Esophagus squamous epithelium (tissue), 4 donors: ENCODE measurements at regions not wholly inside any gene's neighbourhood (a gene's known extent, or its start where the extent isn't known, plus 50 kb on each side); places are given as distances from the start of the nearest gene placed in this dataset.
"Not testable (repeated sequence)": the region's sequence is repeated elsewhere in the genome, so short reads cannot be mapped to it uniquely, and the experiment has no call there.

Experiments used
- POLR2A ChIP-seq, 4 donors: fragments of 450-650 bp; IDR thresholded peaks; one replicate each; pipeline ENCODE4 v1.6.1; 2017; ENCODE audit warnings: antibody characterized with exemption in 4 of 4, mild to moderate bottlenecking in 4 of 4, moderate library complexity in 3 of 4
- TF ChIP-seq, protein P1 (sequence below), 6 experiments: fragments of 450-650 bp in 4 of 6; fragments of 200-600 bp in 2 of 6; sonication (generic) in 2 of 6; IDR thresholded peaks; one replicate each; pipeline ENCODE4 v1.5.1; 2016 to 2019; ENCODE audit warnings: antibody characterized with exemption in 6 of 6, mild to moderate bottlenecking in 4 of 6, moderate library complexity in 4 of 6

DNA sequence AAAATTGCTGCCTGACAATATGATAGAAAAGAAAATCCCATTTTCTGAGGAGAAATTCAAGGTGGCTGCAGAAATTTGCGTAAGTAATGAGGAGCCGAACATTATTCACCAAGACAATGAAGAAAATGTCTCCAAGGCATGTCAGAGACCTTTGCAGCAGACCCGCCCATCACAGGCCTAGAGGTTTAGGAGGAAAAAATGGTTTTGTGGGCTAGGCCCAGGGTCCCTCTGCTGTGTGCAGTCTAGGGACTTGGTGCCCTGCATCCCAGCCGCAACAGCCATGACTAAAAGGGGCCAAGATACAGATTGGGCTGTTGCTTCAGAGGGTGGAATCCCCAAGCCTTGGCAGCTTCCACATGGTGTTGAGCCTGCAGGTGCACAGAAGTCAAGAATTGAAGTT is 223.1 kb downstream of the PPP4R3C start:
- TF ChIP-seq, protein P1, sequence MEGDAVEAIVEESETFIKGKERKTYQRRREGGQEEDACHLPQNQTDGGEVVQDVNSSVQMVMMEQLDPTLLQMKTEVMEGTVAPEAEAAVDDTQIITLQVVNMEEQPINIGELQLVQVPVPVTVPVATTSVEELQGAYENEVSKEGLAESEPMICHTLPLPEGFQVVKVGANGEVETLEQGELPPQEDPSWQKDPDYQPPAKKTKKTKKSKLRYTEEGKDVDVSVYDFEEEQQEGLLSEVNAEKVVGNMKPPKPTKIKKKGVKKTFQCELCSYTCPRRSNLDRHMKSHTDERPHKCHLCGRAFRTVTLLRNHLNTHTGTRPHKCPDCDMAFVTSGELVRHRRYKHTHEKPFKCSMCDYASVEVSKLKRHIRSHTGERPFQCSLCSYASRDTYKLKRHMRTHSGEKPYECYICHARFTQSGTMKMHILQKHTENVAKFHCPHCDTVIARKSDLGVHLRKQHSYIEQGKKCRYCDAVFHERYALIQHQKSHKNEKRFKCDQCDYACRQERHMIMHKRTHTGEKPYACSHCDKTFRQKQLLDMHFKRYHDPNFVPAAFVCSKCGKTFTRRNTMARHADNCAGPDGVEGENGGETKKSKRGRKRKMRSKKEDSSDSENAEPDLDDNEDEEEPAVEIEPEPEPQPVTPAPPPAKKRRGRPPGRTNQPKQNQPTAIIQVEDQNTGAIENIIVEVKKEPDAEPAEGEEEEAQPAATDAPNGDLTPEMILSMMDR (IDR thresholded peaks at IDR 0.05): not testable (repeated sequence)
- TF ChIP-seq POLR2A (IDR thresholded peaks at IDR 0.05): not testable (repeated sequence)
